DOHH2 (cell line): ENCODE measurements at regions not wholly inside any gene's neighbourhood (a gene's known extent, or its start where the extent isn't known, plus 50 kb on each side); places are given as distances from the start of the nearest gene placed in this dataset.

ENCODE experiments used
- H3F3A ChIP-seq: fragments of 200-600 bp; sonication (generic), shearing (Covaris generic); 2 replicates; pipeline ENCODE4 v1.6.0; 2016; ENCODE audit warnings: antibody characterized with exemption, mild to moderate bottlenecking; ENCODE audit not compliant: control insufficient read depth, insufficient read depth
- H3K27ac ChIP-seq: fragments of 200-600 bp; sonication (generic); 2 replicates; pipeline ENCODE4 v1.5.1; 2014; ENCODE audit warnings: low read depth, mild to moderate bottlenecking, low read length, moderate library complexity
- H3K27me3 ChIP-seq: fragments of 200-600 bp; sonication (generic); 2 replicates; pipeline ENCODE4 v1.6.1; 2014; ENCODE audit warnings: mild to moderate bottlenecking, low read length, mixed read lengths; ENCODE audit not compliant: control insufficient read depth
- H3K36me3 ChIP-seq: fragments of 200-600 bp; sonication (generic); 2 replicates; pipeline ENCODE4 v1.6.1; 2014; ENCODE audit warnings: mild to moderate bottlenecking, low read length, moderate library complexity, mixed read lengths; ENCODE audit not compliant: control insufficient read depth
- H3K4me1 ChIP-seq: fragments of 200-600 bp; sonication (generic); 2 replicates; pipeline ENCODE4 v1.6.1; 2014; ENCODE audit warnings: mild to moderate bottlenecking, low read length, mixed read lengths; ENCODE audit not compliant: control insufficient read depth
- H3K4me2 ChIP-seq: fragments of 200-600 bp; sonication (generic); 2 replicates; pipeline ENCODE4 v1.6.0; 2014; ENCODE audit warnings: mild to moderate bottlenecking, low read length, moderate library complexity
- H3K4me3 ChIP-seq: fragments of 200-600 bp; sonication (generic); 2 replicates; pipeline ENCODE4 v1.5.1; 2014; ENCODE audit warnings: mild to moderate bottlenecking, low read length, mixed read lengths
- H3K79me2 ChIP-seq: fragments of 200-600 bp; sonication (generic); 2 replicates; pipeline ENCODE4 v1.6.1; 2014; ENCODE audit warnings: mild to moderate bottlenecking, low read length, mixed read lengths; ENCODE audit not compliant: control insufficient read depth
- H3K9me2 ChIP-seq: fragments of 200-600 bp; sonication (generic); replicated peaks from 2 replicates; pipeline ENCODE4 v1.6.1; 2014; ENCODE audit warnings: mild to moderate bottlenecking, low read length, mixed read lengths; ENCODE audit not compliant: control insufficient read depth
- H3K9me3 ChIP-seq: fragments of 200-600 bp; sonication (generic); 2 replicates; pipeline ENCODE4 v1.6.1; 2014; ENCODE audit warnings: antibody characterized with exemption, low read length, mixed read lengths; ENCODE audit not compliant: control insufficient read depth, insufficient read depth
- H4K20me1 ChIP-seq: fragments of 200-600 bp; sonication (generic); 2 replicates; pipeline ENCODE4 v1.6.0; 2014; ENCODE audit warnings: low read depth, mild to moderate bottlenecking, antibody characterized with exemption, low read length, moderate library complexity; ENCODE audit not compliant: control insufficient read depth, insufficient read depth
- CTCF ChIP-seq: fragments of 200-600 bp; sonication (generic); IDR thresholded peaks from one replicate; pipeline ENCODE4 v1.5.1; 2014; ENCODE audit warnings: antibody characterized with exemption, mild to moderate bottlenecking, low read depth, low read length; ENCODE audit not compliant: poor library complexity, severe bottlenecking
- EZH2phosphoT487 ChIP-seq: fragments of 200-600 bp; sonication (generic); IDR thresholded peaks from 2 replicates; pipeline ENCODE4 v1.6.1; 2017; ENCODE audit warnings: borderline replicate concordance, mild to moderate bottlenecking, antibody characterized with exemption, low read length, moderate library complexity, mixed read lengths

GRCh38 chr7:81267508-81267907, 348.7 kb upstream of the SEMA3C start:
- Histone ChIP-seq H3K27ac (no peak overlapping the region), H3K4me3 (no peak overlapping the region), H3K4me1 (no peaks in the 10 kb centered on the region), H3F3A (no peaks in the 10 kb centered on the region), H3K9me3 (peaks cover 11% of the 10 kb centered on the region; the same call in 1 of the 2 replicates), H3K36me3 (no peaks in the 10 kb centered on the region), H4K20me1 (no peaks in the 10 kb centered on the region), H3K27me3 (no peaks in the 10 kb centered on the region), H3K4me2 (no peak overlapping the region), H3K9me2 (no peaks in the 10 kb centered on the region), H3K79me2 (no peaks in the 10 kb centered on the region)
- TF ChIP-seq EZH2phosphoT487, result no peak
- TF ChIP-seq CTCF, result no peak

GRCh38 chr7:81264116-81264515, 345.3 kb upstream of the SEMA3C start:
- no peak overlapping the region for H3K4me2 ChIP-seq
- no peaks in the 10 kb centered on the region for H3K4me1 ChIP-seq
- no peaks in the 10 kb centered on the region for H3K27me3 ChIP-seq
- H3K36me3 ChIP-seq, result no peaks in the 10 kb centered on the region
- no peaks in the 10 kb centered on the region for H3K79me2 ChIP-seq
- no peak overlapping the region for H3K27ac ChIP-seq
- peaks cover 11% of the 10 kb centered on the region; the same call in 1 of the 2 replicates for H3K9me3 ChIP-seq
- H3K9me2 ChIP-seq, result no peaks in the 10 kb centered on the region
- H4K20me1 ChIP-seq, result no peaks in the 10 kb centered on the region
- H3F3A ChIP-seq, result no peaks in the 10 kb centered on the region
- TF ChIP-seq EZH2phosphoT487 (no peak), CTCF (no peak)
- no peak overlapping the region for H3K4me3 ChIP-seq

- H3K36me3 ChIP-seq, result no peaks in the 10 kb centered on the region
Observed at GRCh38 chr7:81260152-81260551, 341.3 kb upstream of the SEMA3C start.

More at GRCh38 chr7:81260152-81260551, 341.3 kb upstream of the SEMA3C start:
- no peaks in the 10 kb centered on the region for H3F3A ChIP-seq
- H3K27me3 ChIP-seq, result no peaks in the 10 kb centered on the region
- no peak overlapping the region for H3K27ac ChIP-seq
- TF ChIP-seq CTCF, result no peak
- TF ChIP-seq EZH2phosphoT487, result no peak
- H3K9me2 ChIP-seq, result no peaks in the 10 kb centered on the region
- no peaks in the 10 kb centered on the region for H3K4me1 ChIP-seq
- no peaks in the 10 kb centered on the region for H3K79me2 ChIP-seq
- H4K20me1 ChIP-seq, result no peaks in the 10 kb centered on the region
- H3K9me3 ChIP-seq, result peaks cover 2% of the 10 kb centered on the region; the same call in 1 of the 2 replicates
- no peak overlapping the region for H3K4me2 ChIP-seq
- no peak overlapping the region for H3K4me3 ChIP-seq
